ENCODE measurements at regions not wholly inside any gene's neighbourhood (a gene's known extent, or its start where the extent isn't known, plus 50 kb on each side); places are given as distances from the start of the nearest gene placed in this dataset.
"Not testable (repeated sequence)": the region's sequence is repeated elsewhere in the genome, so short reads cannot be mapped to it uniquely, and the experiment has no call there.

- no peak for DNase-seq (ENCODE audit: low spot score)
Observed at GRCh38 chr6:121595646-121596045, 160.2 kb downstream of the GJA1 start.

DNA sequence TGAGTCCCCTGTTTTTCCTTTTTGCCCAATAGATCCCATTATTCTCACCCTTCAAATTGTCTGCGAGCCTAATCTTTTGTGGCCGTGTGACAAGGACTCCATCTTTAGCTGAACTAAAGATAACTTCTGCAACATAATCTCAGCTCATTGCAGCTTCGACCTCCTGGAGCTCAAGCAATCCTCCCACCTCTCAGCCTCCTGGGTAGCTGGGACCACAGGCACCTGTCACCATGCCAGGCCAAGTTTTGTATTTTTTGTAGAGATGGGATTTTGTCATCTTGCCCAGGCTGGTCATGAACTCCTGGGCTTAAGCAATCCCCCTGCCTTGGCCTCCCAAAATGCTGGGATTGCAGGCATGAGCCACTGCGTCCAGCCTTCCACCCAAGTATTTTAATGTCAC, 161.0 kb downstream of the GJA1 start:
- DNase-seq (ENCODE audit: low spot score): no peak

DNA sequence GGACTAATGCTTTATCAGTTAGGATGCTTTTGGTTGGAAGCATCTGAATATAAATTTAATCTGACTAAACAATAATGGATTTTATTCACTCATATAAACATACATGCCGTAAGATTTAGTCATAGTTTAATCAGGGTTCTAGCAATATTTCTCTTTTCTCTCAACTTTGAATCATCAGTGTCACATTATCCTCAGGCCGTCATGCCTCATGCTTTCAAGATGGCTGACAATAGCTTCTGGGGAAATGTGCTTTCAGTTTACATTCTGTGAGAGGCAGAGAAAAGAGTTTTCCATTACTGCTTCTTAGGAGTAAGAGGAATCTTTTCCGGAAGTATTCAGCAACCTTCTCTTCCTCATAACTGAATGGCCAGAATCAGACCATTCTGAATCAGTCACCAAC, 162.2 kb downstream of the GJA1 start:
- DNase-seq (ENCODE audit: low spot score): no peak

DNA sequence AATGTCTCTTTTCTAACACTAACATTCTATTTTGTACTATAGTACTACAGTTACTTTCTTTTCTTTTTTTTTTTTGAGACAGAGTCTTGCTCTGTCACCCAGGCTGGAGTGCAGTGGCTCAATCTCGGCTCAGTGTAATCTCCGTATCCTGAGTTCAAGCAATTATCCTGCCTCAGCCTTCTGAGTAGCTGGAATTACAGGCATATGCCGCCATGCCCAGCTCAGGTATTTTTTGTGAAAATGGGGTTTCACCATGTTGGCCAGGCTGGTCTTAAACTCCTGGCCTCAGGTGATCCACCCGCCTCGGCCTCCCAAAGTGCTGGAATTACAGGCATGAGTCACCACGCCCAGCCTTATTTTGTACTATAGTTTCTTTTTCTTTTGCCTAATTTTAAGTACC, 163.9 kb downstream of the GJA1 start:
- not testable (repeated sequence) for DNase-seq (ENCODE audit: low spot score)

DNA sequence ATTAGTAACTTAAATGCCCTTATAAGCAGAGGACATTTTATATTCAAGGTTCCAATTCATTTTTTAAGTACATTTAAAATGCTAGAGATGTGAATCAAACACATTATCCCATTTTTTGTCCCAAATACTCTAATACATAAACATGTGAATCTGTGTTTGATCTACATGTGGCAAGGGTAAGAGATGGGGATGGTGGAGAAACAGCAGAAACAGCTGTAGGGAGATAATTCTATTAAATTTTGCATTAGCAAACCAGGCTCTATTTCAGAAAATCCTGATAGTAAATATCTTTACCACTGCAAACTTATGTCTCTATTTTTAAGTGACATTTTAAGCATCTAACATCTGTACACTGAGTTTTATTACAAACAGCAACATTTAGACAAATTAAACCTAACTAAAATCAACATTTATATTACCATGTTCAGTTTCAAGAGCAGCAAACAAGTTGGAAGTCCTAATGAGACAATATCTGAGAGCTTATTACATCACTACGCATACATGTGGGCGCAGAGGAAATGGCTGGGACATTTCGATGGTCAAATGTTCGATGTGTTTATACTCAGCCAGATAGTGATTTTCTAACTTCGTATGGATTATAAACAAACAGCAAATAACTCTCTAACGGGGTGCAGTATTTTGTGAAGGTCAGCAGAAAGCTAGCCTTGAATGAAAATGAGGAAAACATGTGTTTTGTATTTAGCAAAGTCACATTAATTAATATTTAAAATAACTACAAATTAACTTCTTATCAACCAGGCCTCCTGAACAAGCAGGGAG, 165.1 kb downstream of the GJA1 start:
- no peak for DNase-seq (ENCODE audit: low spot score)

DNA sequence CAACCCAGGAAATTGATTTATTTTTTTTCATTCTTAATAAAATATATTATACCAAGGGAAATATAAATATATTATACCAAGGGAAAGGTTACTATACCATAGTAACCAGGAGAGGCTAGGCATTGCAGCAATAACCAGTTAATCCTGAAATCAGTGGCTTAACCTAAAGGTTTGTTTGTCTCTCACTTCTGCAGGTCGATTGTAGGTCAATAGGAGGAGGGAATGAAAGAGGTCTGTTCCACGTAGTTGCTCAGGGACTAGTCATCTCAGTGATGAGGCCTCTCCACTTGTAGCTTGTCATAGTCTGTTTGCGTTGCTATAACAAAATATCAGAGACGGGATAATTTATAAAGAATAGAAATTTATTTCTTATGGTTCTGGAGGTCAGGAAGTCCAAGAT, 168.0 kb downstream of the GJA1 start:
- DNase-seq (ENCODE audit: low spot score): no peak

GRCh38 chr6:121607721-121608120, 172.3 kb downstream of the GJA1 start:
- no peak for DNase-seq (ENCODE audit: low spot score)

DNA sequence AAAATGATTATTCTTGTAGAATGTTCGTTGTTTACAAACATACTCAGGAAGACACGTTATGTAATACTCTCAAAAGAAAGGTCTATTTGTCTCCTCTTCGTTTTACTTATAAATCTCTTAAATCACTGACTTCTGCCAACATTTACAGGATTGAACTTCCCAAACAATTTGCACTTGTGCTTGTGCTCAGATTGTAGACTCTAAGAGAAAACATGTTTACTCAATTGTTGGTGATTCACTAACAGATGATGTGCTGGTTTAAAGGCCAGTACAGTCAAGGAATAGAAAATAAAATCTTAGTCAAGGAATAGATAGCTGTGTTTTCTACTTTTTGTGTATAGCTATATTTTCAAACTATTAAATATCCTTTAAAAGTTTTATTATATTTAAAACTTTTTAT, 172.8 kb downstream of the GJA1 start:
- DNase-seq (ENCODE audit: low spot score): no peak

- DNase-seq (ENCODE audit: low spot score): no peak
Observed at GRCh38 chr6:121609281-121609680, 173.8 kb downstream of the GJA1 start.

DNA sequence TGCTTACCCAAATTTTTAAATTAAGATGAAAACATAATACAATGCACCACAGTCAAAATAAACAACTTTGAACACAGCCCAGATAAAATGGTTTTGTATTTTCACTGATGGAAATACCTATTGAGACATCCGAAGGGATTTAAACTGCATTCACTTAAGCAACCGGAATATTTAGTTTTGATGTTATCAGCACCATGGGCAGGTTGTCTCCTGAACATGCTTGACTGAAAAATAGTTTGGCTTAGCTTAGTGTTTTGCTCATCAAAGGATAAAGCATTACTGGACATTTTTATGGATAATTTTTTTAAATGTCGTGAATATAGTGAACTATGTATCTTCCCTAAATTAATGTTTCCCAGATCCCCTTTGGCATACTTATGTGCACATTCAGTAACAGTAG, 177.5 kb downstream of the GJA1 start:
- DNase-seq (ENCODE audit: low spot score): no peak

GRCh38 chr6:121614115-121614514, 178.7 kb downstream of the GJA1 start:
- no peak for DNase-seq (ENCODE audit: low spot score)

GRCh38 chr6:121615493-121615892, 180.0 kb downstream of the GJA1 start:
- DNase-seq (ENCODE audit: low spot score): no peak

- DNase-seq (ENCODE audit: low spot score): no peak
Observed at GRCh38 chr6:121616406-121616805, 181.0 kb downstream of the GJA1 start.

DNA sequence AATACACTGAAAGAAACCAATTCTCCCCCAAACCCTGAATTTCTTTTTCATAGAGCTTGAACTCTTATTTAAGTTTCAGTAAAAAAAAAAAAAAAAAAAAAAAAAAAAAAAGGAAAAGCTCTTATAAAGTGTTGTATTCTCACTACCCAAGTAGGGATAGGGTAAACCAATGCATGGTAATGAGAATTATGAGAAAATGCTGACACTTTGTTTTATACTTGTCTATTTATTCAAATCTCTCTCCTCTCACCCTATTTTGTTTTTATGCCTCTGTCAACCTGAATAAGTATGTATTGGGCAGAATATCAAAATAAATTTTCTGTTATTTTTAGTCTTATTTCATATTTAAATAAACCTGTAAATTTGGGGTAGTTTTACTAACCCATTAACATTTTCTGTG, 181.9 kb downstream of the GJA1 start:
- DNase-seq (ENCODE audit: low spot score): no peak

DNA sequence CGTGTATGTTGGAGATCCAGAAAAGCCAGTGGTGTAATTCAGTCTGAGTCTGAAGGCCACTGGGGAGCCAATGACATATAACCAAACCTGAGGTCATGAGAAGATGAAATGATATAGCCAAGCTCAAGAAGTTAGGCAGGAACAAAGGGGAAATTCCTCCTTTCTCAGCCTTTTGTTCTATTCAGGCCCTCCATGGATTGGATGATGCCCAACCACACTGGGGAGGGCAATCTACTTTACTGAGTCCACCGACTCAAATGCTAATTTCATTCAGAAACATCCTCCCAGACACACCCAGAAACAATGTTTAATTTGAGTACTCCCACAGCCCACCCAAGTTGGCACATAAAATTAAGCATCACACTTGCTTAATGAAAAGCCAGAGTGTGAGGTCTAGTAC, 183.6 kb downstream of the GJA1 start:
- DNase-seq (ENCODE audit: low spot score): no peak

DNA sequence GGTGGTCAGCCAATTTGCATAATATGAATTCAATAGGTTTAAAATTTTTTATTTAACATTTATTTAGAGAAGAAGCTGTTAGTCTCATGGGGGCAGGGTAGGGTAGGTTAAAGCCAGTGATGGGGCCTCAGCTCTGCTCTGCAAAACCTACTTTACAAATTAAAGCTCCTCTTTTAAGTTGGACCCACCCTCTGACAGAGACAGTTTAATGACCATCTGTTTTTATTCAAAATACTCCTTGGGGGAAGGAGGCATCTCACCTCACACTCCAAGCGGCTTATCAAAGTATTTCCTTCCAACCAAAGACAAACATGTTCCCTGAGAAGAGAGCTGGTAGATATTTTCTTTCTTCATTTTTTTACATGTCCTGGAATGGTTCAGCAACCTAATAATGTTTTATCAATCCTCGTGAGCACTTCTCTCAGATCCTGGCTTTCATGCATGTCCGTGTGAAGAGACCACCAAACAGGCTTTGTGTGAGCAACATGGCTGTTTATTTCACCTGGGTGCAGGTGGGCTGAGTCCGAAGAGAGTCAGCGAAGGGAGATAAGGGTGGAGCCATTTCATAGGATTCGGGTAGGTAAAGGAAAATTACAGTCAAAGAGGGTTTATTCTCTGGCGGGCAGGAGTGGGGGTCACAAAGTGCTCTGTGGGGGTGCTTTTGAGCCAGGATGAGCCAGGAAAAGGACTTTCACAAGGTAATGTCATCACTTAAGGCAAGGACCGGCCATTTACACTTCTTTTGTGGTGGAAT, 184.7 kb downstream of the GJA1 start:
- DNase-seq (ENCODE audit: low spot score): no peak

DNA sequence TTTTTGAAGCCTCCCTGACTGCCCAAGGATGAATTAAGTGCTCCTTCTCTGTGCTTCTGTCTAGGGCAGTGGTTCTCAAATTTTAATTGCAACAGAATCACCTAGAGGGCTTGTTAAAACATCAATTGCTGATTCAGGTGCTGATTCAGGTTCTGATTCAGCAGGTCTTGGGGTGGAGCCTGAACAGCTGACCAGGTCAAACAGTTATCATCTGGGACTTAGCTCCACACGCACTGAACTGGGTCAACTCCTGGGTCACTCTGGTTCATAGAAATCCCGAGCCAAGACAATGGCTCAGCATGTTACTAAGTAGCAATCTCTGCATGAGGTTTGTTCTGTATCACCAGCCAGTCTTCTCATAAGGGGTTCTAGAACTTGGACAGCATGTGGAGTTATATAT, 192.3 kb downstream of the GJA1 start:
- no peak for DNase-seq (ENCODE audit: low spot score)

- DNase-seq (ENCODE audit: low spot score): no peak
Observed at GRCh38 chr6:121630716-121631115, 195.3 kb downstream of the GJA1 start.

DNA sequence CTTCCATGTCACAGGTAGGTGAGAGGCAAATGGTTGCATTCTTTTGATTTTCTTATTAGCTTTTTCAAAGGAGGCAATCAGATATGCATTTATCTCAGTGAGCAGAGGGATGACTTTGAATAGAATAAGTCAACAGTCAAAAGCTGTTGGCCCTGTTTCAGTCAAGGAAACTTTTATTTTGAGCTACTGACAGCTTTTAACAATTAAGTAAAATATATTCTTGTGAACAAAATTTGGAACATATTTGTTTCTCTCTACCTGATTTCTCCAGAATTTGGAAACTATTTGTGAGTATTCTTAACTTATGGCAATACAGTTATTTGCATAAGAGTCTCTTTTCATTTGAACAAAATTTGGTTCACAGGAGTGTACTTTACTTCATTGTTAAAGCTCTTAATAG, 196.3 kb downstream of the GJA1 start:
- not testable (repeated sequence) for DNase-seq (ENCODE audit: low spot score)

DNA sequence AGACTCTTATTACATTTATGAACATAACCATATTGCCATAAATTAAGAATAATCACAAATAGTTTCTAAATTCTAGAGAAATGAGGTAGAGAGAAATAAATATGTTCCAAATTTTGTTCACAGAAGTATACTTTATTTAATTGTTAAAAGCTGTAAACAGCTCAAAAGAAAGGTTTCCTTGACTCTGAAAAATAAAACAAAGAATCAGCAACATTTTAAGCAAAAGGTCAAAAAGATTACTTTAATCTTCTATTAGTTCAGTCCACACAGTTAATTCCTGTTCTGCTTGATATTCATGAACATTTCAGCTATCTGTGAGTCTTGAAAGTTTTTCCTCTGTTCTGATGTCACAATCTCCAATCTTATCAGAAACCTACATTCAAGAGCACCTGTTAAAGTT, 197.9 kb downstream of the GJA1 start:
- no peak for DNase-seq (ENCODE audit: low spot score)

- DNase-seq (ENCODE audit: low spot score): not testable (repeated sequence)
Observed at GRCh38 chr6:121634586-121634985, 199.1 kb downstream of the GJA1 start.

GRCh38 chr6:121635355-121635754, 199.9 kb downstream of the GJA1 start:
- DNase-seq (ENCODE audit: low spot score): no peak

GRCh38 chr6:121636217-121636616, 200.8 kb downstream of the GJA1 start:
- not testable (repeated sequence) for DNase-seq (ENCODE audit: low spot score)

DNA sequence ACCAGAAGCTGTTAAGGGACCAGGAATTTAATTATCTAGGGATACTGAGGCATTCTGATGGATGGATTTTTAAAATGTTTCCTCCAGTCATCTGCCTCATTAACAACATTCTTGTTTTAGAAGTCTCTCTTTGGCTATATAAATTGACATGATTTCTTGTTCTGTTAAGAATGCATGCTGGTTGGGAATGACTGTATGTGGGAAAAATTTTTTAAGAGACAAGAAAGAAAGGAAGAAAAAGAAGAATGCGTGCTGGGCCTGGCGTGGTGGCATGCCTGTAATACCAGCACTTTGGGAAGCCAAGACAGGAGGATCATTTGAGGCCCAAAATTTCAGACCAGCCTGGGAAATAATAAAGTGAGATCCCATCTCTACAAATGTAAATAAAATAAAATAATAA, 203.6 kb downstream of the GJA1 start:
- DNase-seq (ENCODE audit: low spot score): no peak

All from CD4-positive, alpha-beta T cell treated with Interleukin-6 at 100 ng/mL for 8 hours (primary cell).